ENCODE measurements at regions not wholly inside any gene's neighbourhood (a gene's known extent, or its start where the extent isn't known, plus 50 kb on each side); places are given as distances from the start of the nearest gene placed in this dataset.
A peak's percentile ranks its signal among the peaks of the same experiment; 100 is the strongest.
"Not testable (repeated sequence)": the region's sequence is repeated elsewhere in the genome, so short reads cannot be mapped to it uniquely, and the experiment has no call there.

DNA sequence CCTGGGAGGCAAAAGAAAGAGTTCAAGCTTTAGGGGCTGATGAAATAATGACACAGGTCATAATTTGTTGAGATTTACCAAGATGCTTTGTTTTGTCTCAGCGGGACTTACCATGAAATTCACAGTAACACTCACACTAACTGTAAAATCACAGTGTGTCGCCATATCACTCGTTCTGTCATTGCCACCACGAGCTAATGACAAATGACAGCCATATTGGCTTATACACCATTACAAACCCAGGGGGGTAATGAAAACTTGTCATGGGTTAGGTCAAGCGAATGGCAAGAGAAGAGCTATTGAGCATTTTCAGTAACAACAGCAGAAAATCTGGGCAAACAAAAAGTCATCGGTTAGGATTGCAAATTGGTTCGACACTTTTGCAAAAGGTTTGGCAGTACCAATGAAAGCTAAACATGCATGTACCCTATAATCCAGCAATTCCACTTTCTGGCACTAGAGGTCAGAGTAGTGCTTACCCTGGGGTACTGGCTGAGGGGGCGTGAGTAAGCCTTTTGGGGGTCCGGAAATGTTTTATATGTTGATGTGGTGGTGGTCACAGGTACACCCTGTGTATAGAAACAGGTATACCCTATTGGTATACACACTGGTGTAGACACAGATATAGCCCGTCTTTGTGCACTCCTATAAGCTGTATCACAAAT lies 83.9 kb upstream of the RAI2 start:
- no peaks in the 10 kb centered on the region for H3K9me2 ChIP-seq (ENCODE audit: insufficient read depth, low read length)
- no peak overlapping the region for H3K4me3 ChIP-seq (ENCODE audit: low read depth, low read length, poor library complexity, severe bottlenecking)
- peak; percentile 32 for DNase-seq (ENCODE audit: low spot score)
- H3K4me2 ChIP-seq (ENCODE audit: low read length) = no peak overlapping the region
- no peaks in the 10 kb centered on the region for H3K79me2 ChIP-seq (ENCODE audit: insufficient read depth, low read depth, low read length)
- CTCF ChIA-PET (ENCODE audit: unreplicated experiment) = no interaction called here
- no peak overlapping the region for H3K27ac ChIP-seq (ENCODE audit: low read depth, low read length, poor library complexity, severe bottlenecking)
- intact Hi-C loops (cut with micrococcal nuclease; ENCODE audit: unreplicated experiment) = loop anchor here (2.0 kb wide), 1 partner anchor 432 kb away; no protein-coding TSS in a partner anchor
- no peak overlapping the region for H2AFZ ChIP-seq (ENCODE audit: low read length)
- BruUV-seq (replicated peaks) = no TSS peak
- H4K20me1 ChIP-seq (ENCODE audit: insufficient read depth, low read length) = no peaks in the 10 kb centered on the region
- no peak for TF ChIP-seq EZH2phosphoT487 (IDR thresholded peaks at IDR 0.05; ENCODE audit: borderline replicate concordance, low read depth, low read length)
- TF ChIP-seq, protein P1, sequence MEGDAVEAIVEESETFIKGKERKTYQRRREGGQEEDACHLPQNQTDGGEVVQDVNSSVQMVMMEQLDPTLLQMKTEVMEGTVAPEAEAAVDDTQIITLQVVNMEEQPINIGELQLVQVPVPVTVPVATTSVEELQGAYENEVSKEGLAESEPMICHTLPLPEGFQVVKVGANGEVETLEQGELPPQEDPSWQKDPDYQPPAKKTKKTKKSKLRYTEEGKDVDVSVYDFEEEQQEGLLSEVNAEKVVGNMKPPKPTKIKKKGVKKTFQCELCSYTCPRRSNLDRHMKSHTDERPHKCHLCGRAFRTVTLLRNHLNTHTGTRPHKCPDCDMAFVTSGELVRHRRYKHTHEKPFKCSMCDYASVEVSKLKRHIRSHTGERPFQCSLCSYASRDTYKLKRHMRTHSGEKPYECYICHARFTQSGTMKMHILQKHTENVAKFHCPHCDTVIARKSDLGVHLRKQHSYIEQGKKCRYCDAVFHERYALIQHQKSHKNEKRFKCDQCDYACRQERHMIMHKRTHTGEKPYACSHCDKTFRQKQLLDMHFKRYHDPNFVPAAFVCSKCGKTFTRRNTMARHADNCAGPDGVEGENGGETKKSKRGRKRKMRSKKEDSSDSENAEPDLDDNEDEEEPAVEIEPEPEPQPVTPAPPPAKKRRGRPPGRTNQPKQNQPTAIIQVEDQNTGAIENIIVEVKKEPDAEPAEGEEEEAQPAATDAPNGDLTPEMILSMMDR (conservative IDR thresholded peaks at IDR 0.05; ENCODE audit: low read length) = peak; percentile 76
- H3K4me1 ChIP-seq (ENCODE audit: insufficient read depth, low read length, poor library complexity, severe bottlenecking) = no peaks in the 10 kb centered on the region
- no peaks in the 10 kb centered on the region for H3K36me3 ChIP-seq (ENCODE audit: insufficient read depth, low read length)
- no peaks in the 10 kb centered on the region for H3K9me3 ChIP-seq (ENCODE audit: low read length)
- POLR2A ChIA-PET = no interaction called here

DNA sequence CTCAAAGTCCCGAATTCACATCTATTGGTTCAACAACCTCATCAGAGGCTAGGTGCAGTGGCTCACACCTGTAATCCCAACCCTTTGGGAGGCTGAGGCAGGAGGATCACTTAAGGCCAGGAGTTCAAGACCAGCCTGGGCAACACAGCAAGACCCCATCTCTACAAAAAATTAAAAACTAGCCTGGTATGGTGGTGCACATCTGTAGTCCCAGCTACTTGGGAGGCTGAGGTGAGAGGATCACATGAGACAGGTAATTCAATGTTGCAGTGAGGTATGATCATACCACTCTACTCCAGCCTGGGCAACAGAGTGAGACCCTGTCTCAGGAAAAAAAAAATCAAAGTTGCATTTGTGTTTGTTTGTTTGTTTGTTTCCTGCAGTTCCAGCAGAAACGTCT lies 80.1 kb upstream of the RAI2 start:
- H3K27ac ChIP-seq (ENCODE audit: low read depth, low read length, poor library complexity, severe bottlenecking); H4K20me1 ChIP-seq (ENCODE audit: insufficient read depth, low read length); DNase-seq (ENCODE audit: low spot score); H3K79me2 ChIP-seq (ENCODE audit: insufficient read depth, low read depth, low read length); H3K9me3 ChIP-seq (ENCODE audit: low read length); H3K4me1 ChIP-seq (ENCODE audit: insufficient read depth, low read length, poor library complexity, severe bottlenecking); BruUV-seq (replicated peaks); POLR2A ChIA-PET; H3K4me3 ChIP-seq (ENCODE audit: low read depth, low read length, poor library complexity, severe bottlenecking); H3K9me2 ChIP-seq (ENCODE audit: insufficient read depth, low read length); CTCF ChIA-PET (ENCODE audit: unreplicated experiment); H3K36me3 ChIP-seq (ENCODE audit: insufficient read depth, low read length); intact Hi-C loops (cut with micrococcal nuclease; ENCODE audit: unreplicated experiment); H3K4me2 ChIP-seq (ENCODE audit: low read length); H2AFZ ChIP-seq (ENCODE audit: low read length): not testable (repeated sequence)

DNA sequence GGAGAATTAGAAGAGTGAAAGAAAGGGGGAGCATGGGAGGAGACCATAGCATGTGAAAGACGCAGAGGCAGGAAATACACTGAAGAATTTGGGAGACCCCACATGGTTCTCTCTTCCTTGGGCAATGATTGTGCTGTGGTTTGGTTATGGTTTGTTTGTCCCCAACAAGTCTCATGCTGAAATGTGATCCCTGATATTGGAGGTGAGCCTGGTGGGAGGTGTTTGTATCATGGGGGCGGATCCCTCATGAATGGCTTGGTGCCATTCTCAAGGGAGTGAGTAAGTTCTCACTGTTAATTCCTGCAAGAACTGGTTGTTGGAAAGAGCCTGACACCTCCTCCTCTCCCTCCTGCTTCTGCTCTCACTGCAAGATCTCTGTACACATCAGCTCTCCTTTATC lies 78.6 kb upstream of the RAI2 start:
- Histone ChIP-seq H4K20me1 (ENCODE audit: insufficient read depth, low read length) (no peaks in the 10 kb centered on the region), H3K79me2 (ENCODE audit: insufficient read depth, low read depth, low read length) (no peaks in the 10 kb centered on the region), H3K4me2 (ENCODE audit: low read length) (no peak overlapping the region), H3K9me3 (ENCODE audit: low read length) (no peaks in the 10 kb centered on the region), H2AFZ (ENCODE audit: low read length) (no peak overlapping the region), H3K27ac (ENCODE audit: low read depth, low read length, poor library complexity, severe bottlenecking) (no peak overlapping the region), H3K9me2 (ENCODE audit: insufficient read depth, low read length) (no peaks in the 10 kb centered on the region), H3K4me1 (ENCODE audit: insufficient read depth, low read length, poor library complexity, severe bottlenecking) (no peaks in the 10 kb centered on the region), H3K4me3 (ENCODE audit: low read depth, low read length, poor library complexity, severe bottlenecking) (no peak overlapping the region), H3K36me3 (ENCODE audit: insufficient read depth, low read length) (no peaks in the 10 kb centered on the region)
- intact Hi-C loops (cut with micrococcal nuclease; ENCODE audit: unreplicated experiment) = no loop called here
- CTCF ChIA-PET (ENCODE audit: unreplicated experiment) = no interaction called here
- BruUV-seq (replicated peaks) = no TSS peak
- TF ChIP-seq EZH2phosphoT487 (IDR thresholded peaks at IDR 0.05; ENCODE audit: borderline replicate concordance, low read depth, low read length) = no peak
- TF ChIP-seq, protein P1 (conservative IDR thresholded peaks at IDR 0.05; ENCODE audit: low read length) = no peak
- POLR2A ChIA-PET = no interaction called here
- no peak for DNase-seq (ENCODE audit: low spot score)

All from OCI-LY7 (cell line).